Astrocyte (in vitro differentiated cells and primary cell): ENCODE measurements at regions not wholly inside any gene's neighbourhood (a gene's known extent, or its start where the extent isn't known, plus 50 kb on each side); places are given as distances from the start of the nearest gene placed in this dataset.

Source experiments
- DNase-seq: peaks from one replicate; pipeline ENCODE4 v3.0.0-alpha.2; 2010; ENCODE audit warnings: low read depth
- FAIRE-seq: peaks from 2 replicates; lab custom pipeline; 2011; peaks lifted over from hg19 to GRCh38; lab: Jason Lieb, UNC
- H2AFZ ChIP-seq: 2 replicates; pipeline ENCODE4 v1.6.0; 2012; ENCODE audit warnings: low read depth, low read length, inconsistent platforms
- H3K27ac ChIP-seq: 2 replicates; pipeline ENCODE4 v1.5.1; 2011; ENCODE audit warnings: low read depth, low read length, inconsistent platforms
- H3K27me3 ChIP-seq: 2 replicates; pipeline ENCODE4 v1.6.0; 2011; ENCODE audit warnings: low read length, inconsistent platforms; ENCODE audit not compliant: insufficient read depth
- H3K36me3 ChIP-seq: 2 replicates; pipeline ENCODE4 v1.5.1; 2011; ENCODE audit warnings: low read length, inconsistent platforms; ENCODE audit not compliant: insufficient read depth
- H3K4me1 ChIP-seq: 2 replicates; pipeline ENCODE4 v1.5.1; 2011; ENCODE audit warnings: low read length, inconsistent platforms; ENCODE audit not compliant: insufficient read depth
- H3K4me2 ChIP-seq: 2 replicates; pipeline ENCODE4 v1.6.0; 2012; ENCODE audit warnings: low read length, inconsistent platforms
- H3K4me3 ChIP-seq: 2 replicates; pipeline ENCODE4 v1.5.1; 2011; ENCODE audit warnings: low read depth, mild to moderate bottlenecking, low read length, inconsistent platforms; ENCODE audit not compliant: insufficient read depth
- H3K79me2 ChIP-seq: 2 replicates; pipeline ENCODE4 v1.6.0; 2012; ENCODE audit warnings: mild to moderate bottlenecking, low read length, inconsistent platforms; ENCODE audit not compliant: insufficient read depth
- H3K9ac ChIP-seq: 2 replicates; pipeline ENCODE4 v1.6.0; 2012; ENCODE audit warnings: mild to moderate bottlenecking, low read length, inconsistent platforms
- H3K9me3 ChIP-seq: 2 replicates; pipeline ENCODE4 v1.5.1; 2012; ENCODE audit warnings: low read depth, mild to moderate bottlenecking, low read length, inconsistent platforms; ENCODE audit not compliant: insufficient read depth
- H4K20me1 ChIP-seq: 2 replicates; pipeline ENCODE4 v1.6.0; 2012; ENCODE audit warnings: low read length, inconsistent platforms; ENCODE audit not compliant: insufficient read depth
- H3K27ac Mint-ChIP-seq: one replicate; pipeline ENCODE4 v1.8.0; 2021; ENCODE audit warnings: mild to moderate bottlenecking, mixed read lengths; ENCODE audit not compliant: unreplicated experiment
- H3K27me3 Mint-ChIP-seq: one replicate; pipeline ENCODE4 v1.8.0; 2021; ENCODE audit warnings: low read depth, mixed read lengths; ENCODE audit not compliant: unreplicated experiment
- H3K36me3 Mint-ChIP-seq: one replicate; pipeline ENCODE4 v1.8.0; 2021; ENCODE audit warnings: low read depth, mixed read lengths; ENCODE audit not compliant: unreplicated experiment
- H3K4me1 Mint-ChIP-seq: one replicate; pipeline ENCODE4 v1.8.0; 2021; ENCODE audit warnings: low read depth, mixed read lengths; ENCODE audit not compliant: unreplicated experiment
- H3K4me3 Mint-ChIP-seq: one replicate; pipeline ENCODE4 v1.8.0; 2021; ENCODE audit warnings: mild to moderate bottlenecking, moderate library complexity, mixed read lengths; ENCODE audit not compliant: unreplicated experiment
- H3K9me3 Mint-ChIP-seq: one replicate; pipeline ENCODE4 v1.8.0; 2021; ENCODE audit warnings: mild to moderate bottlenecking, mixed read lengths; ENCODE audit not compliant: unreplicated experiment
- CTCF ChIP-seq: IDR thresholded peaks from 2 replicates; pipeline ENCODE4 v1.5.1; 2011; ENCODE audit warnings: low read depth, mild to moderate bottlenecking, inconsistent platforms, low read length, moderate library complexity; ENCODE audit not compliant: insufficient read depth
- EZH2 ChIP-seq: IDR thresholded peaks from 2 replicates; pipeline ENCODE4 v1.6.1; 2012; ENCODE audit warnings: mild to moderate bottlenecking, low read length, inconsistent platforms; ENCODE audit not compliant: insufficient read depth

GRCh38 chr4:13920901-13921300 lies 293.4 kb upstream of the BOD1L1 start:
- Mint-ChIP-seq H3K4me3 (no peak overlapping the region), H3K27me3 (no peaks in the 10 kb centered on the region), H3K27ac (peak overlapping the region; percentile 99), H3K36me3 (no peaks in the 10 kb centered on the region), H3K4me1 (peaks cover 50% of the 10 kb centered on the region), H3K9me3 (no peaks in the 10 kb centered on the region)
- peak overlapping the region; percentile 76 for H3K9ac ChIP-seq
- peaks cover 45% of the 10 kb centered on the region for H3K4me1 ChIP-seq
- H3K27me3 ChIP-seq = no peaks in the 10 kb centered on the region
- peak overlapping the region; percentile 64 for H3K4me2 ChIP-seq
- H3K9me3 ChIP-seq = no peaks in the 10 kb centered on the region
- H3K36me3 ChIP-seq = no peaks in the 10 kb centered on the region
- FAIRE-seq (peak; percentile 100), DNase-seq (peak; percentile 100)
- no peak overlapping the region for H2AFZ ChIP-seq
- H3K4me3 ChIP-seq = no peak overlapping the region
- H3K27ac ChIP-seq = peak overlapping the region; percentile 97
- H3K79me2 ChIP-seq = no peaks in the 10 kb centered on the region
- TF ChIP-seq EZH2 (no peak), CTCF (no peak)
- H4K20me1 ChIP-seq = no peaks in the 10 kb centered on the region

GRCh38 chr4:13921805-13922204 lies 294.3 kb upstream of the BOD1L1 start:
- Mint-ChIP-seq H3K4me3 (no peak overlapping the region), H3K36me3 (no peaks in the 10 kb centered on the region), H3K9me3 (no peaks in the 10 kb centered on the region), H3K4me1 (peaks cover 50% of the 10 kb centered on the region), H3K27me3 (no peaks in the 10 kb centered on the region), H3K27ac (peak overlapping the region; percentile 99)
- Histone ChIP-seq H2AFZ (no peak overlapping the region), H3K36me3 (no peaks in the 10 kb centered on the region), H3K27me3 (no peaks in the 10 kb centered on the region), H3K9ac (peak overlapping the region; percentile 60), H4K20me1 (no peaks in the 10 kb centered on the region), H3K4me2 (peak overlapping the region; percentile 24), H3K79me2 (no peaks in the 10 kb centered on the region), H3K4me3 (no peak overlapping the region), H3K9me3 (no peaks in the 10 kb centered on the region), H3K27ac (peak overlapping the region; percentile 97), H3K4me1 (peaks cover 45% of the 10 kb centered on the region)
- FAIRE-seq (no peak), DNase-seq (peak; percentile 54)
- TF ChIP-seq EZH2 (no peak), CTCF (no peak)

GRCh38 chr4:13922459-13922858 lies 294.9 kb upstream of the BOD1L1 start:
- Mint-ChIP-seq H3K27me3 (no peaks in the 10 kb centered on the region), H3K27ac (peak overlapping the region; percentile 99), H3K9me3 (no peaks in the 10 kb centered on the region), H3K4me1 (peaks cover 47% of the 10 kb centered on the region), H3K36me3 (no peaks in the 10 kb centered on the region), H3K4me3 (no peak overlapping the region)
- peak overlapping the region; percentile 97 for H3K27ac ChIP-seq
- FAIRE-seq (no peak), DNase-seq (no peak)
- H3K27me3 ChIP-seq = no peaks in the 10 kb centered on the region
- H3K4me1 ChIP-seq = peaks cover 45% of the 10 kb centered on the region
- no peaks in the 10 kb centered on the region for H4K20me1 ChIP-seq
- no peak overlapping the region for H3K4me2 ChIP-seq
- H3K4me3 ChIP-seq = no peak overlapping the region
- H3K9me3 ChIP-seq = no peaks in the 10 kb centered on the region
- no peak for TF ChIP-seq EZH2
- no peak for TF ChIP-seq CTCF
- H3K36me3 ChIP-seq = no peaks in the 10 kb centered on the region
- no peaks in the 10 kb centered on the region for H3K79me2 ChIP-seq
- peak overlapping the region; percentile 60 for H3K9ac ChIP-seq
- H2AFZ ChIP-seq = no peak overlapping the region
